Urinary bladder (tissue), 3 donors: ENCODE measurements at regions not wholly inside any gene's neighbourhood (a gene's known extent, or its start where the extent isn't known, plus 50 kb on each side); places are given as distances from the start of the nearest gene placed in this dataset.

ENCODE experiments used
- DNase-seq: peaks from one replicate; pipeline ENCODE4 v3.0.0-alpha.2; 2015; ENCODE audit errors: extremely low spot score
- H3K27ac ChIP-seq: one replicate; pipeline ENCODE4 v1.5.1; 2013; ENCODE audit warnings: low read depth, mild to moderate bottlenecking, moderate library complexity
- H3K36me3 ChIP-seq: one replicate; pipeline ENCODE4 v1.6.1; 2013; ENCODE audit warnings: mild to moderate bottlenecking, moderate library complexity; ENCODE audit not compliant: insufficient read depth
- H3K4me1 ChIP-seq: one replicate; pipeline ENCODE4 v1.6.1; 2013; ENCODE audit warnings: mild to moderate bottlenecking, moderate library complexity; ENCODE audit not compliant: insufficient read depth
- H3K4me3 ChIP-seq: one replicate; pipeline ENCODE4 v1.5.1; 2013; ENCODE audit warnings: low read depth, low read length
- WGBS: extraction: QIAGEN DNeasy Blood & Tissue Kit; methylation state at CpG from one replicate; pipeline ENCODE4 v1.1.7; 2013; 5-methylcytosine and 5-hydroxymethylcytosine counted together
- donor health status: healthy with polysubstance abuse.
- donor health status: healthy.

DNA sequence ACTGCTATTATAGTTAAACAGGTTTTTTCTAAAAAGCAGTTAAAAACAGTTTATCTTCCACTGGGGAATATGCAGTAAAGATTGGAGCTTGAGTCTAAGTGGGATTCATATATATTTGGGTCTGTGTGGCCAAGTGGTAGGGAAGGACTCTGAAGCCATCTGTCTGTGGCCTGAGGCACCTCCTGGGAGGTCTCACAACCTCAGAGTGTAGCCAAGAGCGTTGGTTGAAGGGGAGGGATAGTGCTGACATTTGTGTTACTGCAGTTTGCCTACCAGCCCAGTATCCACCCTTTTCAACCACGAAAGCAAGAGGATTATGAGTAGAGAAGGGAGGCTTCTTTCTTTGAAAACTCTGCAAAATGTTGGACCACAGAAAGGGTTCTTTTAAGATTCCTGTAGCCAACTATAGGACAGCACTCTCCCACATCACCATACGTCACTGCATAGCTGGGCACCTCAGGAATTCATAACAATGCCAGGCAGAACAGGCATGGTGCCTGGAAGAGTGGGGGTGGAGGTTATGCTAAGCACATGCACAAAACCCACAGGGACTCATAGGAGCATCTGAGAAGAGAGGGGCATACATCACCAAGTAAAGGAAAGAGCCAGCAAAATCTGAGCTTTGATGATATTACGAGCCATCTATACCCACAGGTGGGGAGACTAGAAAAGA is 90.5 kb upstream of the HEY2 start:
- no peak for DNase-seq
- WGBS = 50% methylated on average over 4 of the region's 4 CpGs
- H3K27ac ChIP-seq = no peak overlapping the region
- H3K4me3 ChIP-seq = no peak overlapping the region
- no peaks in the 10 kb centered on the region for H3K4me1 ChIP-seq
- no peaks in the 10 kb centered on the region for H3K36me3 ChIP-seq

DNA sequence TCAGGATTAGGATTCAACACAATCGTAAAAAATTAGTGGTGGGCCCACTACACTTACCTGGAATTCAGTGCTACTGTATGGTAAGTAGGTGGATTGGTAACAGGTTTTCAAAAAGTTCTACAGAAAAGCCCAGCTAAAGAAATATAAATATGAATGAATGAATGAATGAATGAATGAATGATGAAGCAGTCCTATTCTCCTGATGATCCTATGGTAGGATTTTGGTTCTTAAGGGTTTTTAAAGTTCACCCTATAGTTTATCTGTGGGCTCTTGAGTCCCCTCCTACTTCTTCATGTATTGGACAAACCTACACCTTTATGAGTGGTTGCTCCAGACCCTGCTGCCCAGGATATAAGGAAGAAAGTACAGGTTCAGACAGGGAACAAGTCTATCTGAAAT is 89.5 kb upstream of the HEY2 start:
- WGBS = 92% methylated on average over 1 of the region's 1 CpG
- DNase-seq = no peak

GRCh38 chr6:125662296-125662695 is 87.1 kb upstream of the HEY2 start:
- WGBS = 62% methylated on average over 4 of the region's 4 CpGs
- Histone ChIP-seq H3K4me3 (no peak overlapping the region), H3K4me1 (no peaks in the 10 kb centered on the region), H3K36me3 (no peaks in the 10 kb centered on the region), H3K27ac (no peak overlapping the region)
- DNase-seq = no peak

More for the DNA sequence above, 89.5 kb upstream of the HEY2 start:
- Histone ChIP-seq H3K36me3 (no peaks in the 10 kb centered on the region), H3K4me1 (no peaks in the 10 kb centered on the region), H3K4me3 (no peak overlapping the region), H3K27ac (no peak overlapping the region)

GRCh38 chr6:125665295-125665814 is 84.1 kb upstream of the HEY2 start:
- 66% methylated on average over 5 of the region's 5 CpGs for WGBS
- Histone ChIP-seq H3K4me3 (no peak overlapping the region), H3K27ac (no peak overlapping the region), H3K36me3 (no peaks in the 10 kb centered on the region), H3K4me1 (no peaks in the 10 kb centered on the region)
- no peak for DNase-seq

DNA sequence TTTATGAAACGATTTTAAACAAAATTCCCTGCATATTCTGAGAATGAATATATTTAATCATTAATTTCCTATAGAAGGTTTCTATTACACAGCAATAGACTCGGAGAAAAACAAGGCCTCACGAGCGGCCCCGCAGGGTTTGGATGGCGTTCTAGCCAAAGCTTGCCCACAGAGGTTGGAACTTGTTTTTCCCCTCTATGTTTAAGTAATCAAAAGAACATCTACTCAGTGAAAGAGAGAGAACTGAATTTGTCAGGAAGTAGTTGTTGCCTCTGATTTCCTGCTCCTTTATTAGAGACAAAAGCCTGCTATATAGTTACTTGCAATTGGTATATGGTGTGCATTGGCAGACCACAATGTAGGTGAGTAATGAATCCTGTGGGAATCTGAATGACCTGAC is 82.1 kb upstream of the HEY2 start:
- Histone ChIP-seq H3K4me1 (no peaks in the 10 kb centered on the region), H3K36me3 (no peaks in the 10 kb centered on the region), H3K27ac (no peak overlapping the region), H3K4me3 (no peak overlapping the region)
- DNase-seq = no peak
- 88% methylated on average over 6 of the region's 6 CpGs for WGBS

DNA sequence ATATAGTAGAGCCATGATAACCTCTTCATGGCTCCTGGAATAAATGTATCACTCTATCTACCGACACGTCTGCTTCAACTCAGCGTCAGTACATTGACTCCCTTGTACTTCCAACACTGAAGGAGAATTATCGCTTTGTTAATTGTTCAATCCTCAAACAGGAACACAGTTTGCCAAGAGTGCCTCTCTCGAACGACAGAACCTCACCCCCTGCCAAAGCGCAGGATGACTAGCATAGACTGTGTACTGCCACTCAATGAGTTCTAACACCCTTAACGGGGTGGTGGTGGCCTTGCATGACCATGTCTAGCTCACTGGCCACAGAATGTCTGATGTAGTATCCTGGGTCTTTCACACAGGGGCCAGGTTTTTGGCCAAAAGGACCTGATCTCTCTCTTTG is 81.4 kb upstream of the HEY2 start:
- Histone ChIP-seq H3K4me1 (no peaks in the 10 kb centered on the region), H3K27ac (no peak overlapping the region), H3K36me3 (no peaks in the 10 kb centered on the region), H3K4me3 (no peak overlapping the region)
- WGBS = 93% methylated on average over 8 of the region's 8 CpGs
- no peak for DNase-seq

DNA sequence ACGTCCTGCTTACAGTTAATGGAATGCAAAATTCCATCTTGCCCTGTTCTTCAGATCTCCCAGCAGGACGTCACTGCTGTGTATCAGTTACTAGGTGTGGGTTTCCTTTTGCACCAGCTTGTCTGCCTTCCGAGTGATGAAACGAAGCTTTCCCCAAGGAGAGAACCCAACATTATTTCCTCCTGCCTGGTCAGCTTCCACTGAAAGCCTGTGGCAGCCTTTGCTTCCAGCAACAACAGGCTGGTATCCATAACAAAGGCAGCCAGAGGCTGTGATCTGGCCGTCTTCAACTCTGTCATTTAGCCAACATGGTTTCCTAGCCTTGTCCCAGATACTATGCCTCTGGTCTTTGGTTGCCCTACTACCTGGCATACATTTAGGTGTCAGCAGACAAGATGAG is 78.9 kb upstream of the HEY2 start:
- H3K4me1 ChIP-seq = no peaks in the 10 kb centered on the region
- H3K27ac ChIP-seq = no peak overlapping the region
- 12% methylated on average over 5 of the region's 5 CpGs for WGBS
- H3K36me3 ChIP-seq = no peaks in the 10 kb centered on the region
- no peak for DNase-seq
- no peak overlapping the region for H3K4me3 ChIP-seq

DNA sequence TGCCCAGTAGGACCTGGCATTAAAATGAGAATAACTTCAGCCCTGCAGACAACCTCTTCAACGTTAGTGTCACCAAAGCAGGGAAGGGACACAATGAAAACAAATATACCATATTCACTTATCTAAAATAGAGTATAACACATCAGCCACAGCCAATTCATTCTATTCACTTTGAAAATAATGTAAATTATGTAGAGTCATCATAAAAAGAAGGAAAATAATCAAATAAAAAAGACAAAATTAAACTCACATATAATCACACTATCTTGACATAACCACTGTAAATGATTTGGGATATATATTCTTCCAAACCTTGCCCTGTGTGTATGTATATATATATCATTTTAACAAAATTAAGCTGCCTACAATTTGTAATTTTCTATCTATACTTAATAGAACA is 78.1 kb upstream of the HEY2 start:
- H3K36me3 ChIP-seq = no peaks in the 10 kb centered on the region
- no peak overlapping the region for H3K27ac ChIP-seq
- DNase-seq = no peak
- no peak overlapping the region for H3K4me3 ChIP-seq
- H3K4me1 ChIP-seq = no peaks in the 10 kb centered on the region
- WGBS = 37% methylated on average over 1 of the region's 1 CpG

GRCh38 chr6:125674230-125674629 is 75.2 kb upstream of the HEY2 start:
- H3K4me1 ChIP-seq = no peaks in the 10 kb centered on the region
- H3K27ac ChIP-seq = no peak overlapping the region
- 97% methylated on average over 5 of the region's 5 CpGs for WGBS

DNA sequence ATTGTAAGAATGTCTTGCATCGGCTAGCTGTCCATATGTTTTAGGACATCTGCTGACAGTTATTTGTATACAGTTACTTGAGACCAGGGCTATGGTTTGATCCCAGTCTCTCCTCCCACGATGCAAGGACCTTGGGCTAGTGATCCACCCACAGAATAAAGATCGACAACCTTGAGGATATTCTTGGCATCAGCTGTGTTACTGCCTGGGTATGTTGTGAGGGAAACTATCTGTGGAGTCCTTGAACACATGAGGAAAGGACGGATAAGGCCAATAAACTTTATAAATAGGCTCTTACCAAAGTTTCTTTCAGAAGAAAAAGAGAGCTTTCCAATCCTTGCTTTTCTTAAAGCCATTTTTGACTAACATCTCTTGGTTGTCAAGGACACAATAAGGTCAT is 70.8 kb upstream of the HEY2 start:
- no peak for DNase-seq

More at GRCh38 chr6:125674230-125674629, 75.2 kb upstream of the HEY2 start:
- H3K4me3 ChIP-seq = no peak overlapping the region
- H3K36me3 ChIP-seq = no peaks in the 10 kb centered on the region
- no peak for DNase-seq

GRCh38 chr6:125679128-125679527 is 70.3 kb upstream of the HEY2 start:
- no peaks in the 10 kb centered on the region for H3K36me3 ChIP-seq
- no peak for DNase-seq
- no peak overlapping the region for H3K27ac ChIP-seq
- no peak overlapping the region for H3K4me3 ChIP-seq
- H3K4me1 ChIP-seq = no peaks in the 10 kb centered on the region
- WGBS = 67% methylated on average over 4 of the region's 4 CpGs

More for the DNA sequence above, 70.8 kb upstream of the HEY2 start:
- no peak overlapping the region for H3K27ac ChIP-seq
- no peaks in the 10 kb centered on the region for H3K36me3 ChIP-seq
- no peak overlapping the region for H3K4me3 ChIP-seq
- H3K4me1 ChIP-seq = no peaks in the 10 kb centered on the region
- 36% methylated on average over 4 of the region's 4 CpGs for WGBS

- 70% methylated on average over 2 of the region's 2 CpGs for WGBS
Observed at GRCh38 chr6:125679651-125680050, 69.8 kb upstream of the HEY2 start.

GRCh38 chr6:125682939-125683338 is 66.5 kb upstream of the HEY2 start:
- no peaks in the 10 kb centered on the region for H3K36me3 ChIP-seq
- no peak overlapping the region for H3K27ac ChIP-seq
- no peaks in the 10 kb centered on the region for H3K4me1 ChIP-seq
- DNase-seq = no peak
- H3K4me3 ChIP-seq = no peak overlapping the region

More at GRCh38 chr6:125679651-125680050, 69.8 kb upstream of the HEY2 start:
- Histone ChIP-seq H3K27ac (no peak overlapping the region), H3K4me1 (no peaks in the 10 kb centered on the region), H3K4me3 (no peak overlapping the region), H3K36me3 (no peaks in the 10 kb centered on the region)
- DNase-seq = no peak

- Histone ChIP-seq H3K4me1 (no peaks in the 10 kb centered on the region), H3K27ac (no peak overlapping the region), H3K36me3 (no peaks in the 10 kb centered on the region), H3K4me3 (no peak overlapping the region)
- 92% methylated on average over 1 of the region's 1 CpG for WGBS
- DNase-seq = no peak
Observed at GRCh38 chr6:125688138-125688537, 61.3 kb upstream of the HEY2 start.

DNA sequence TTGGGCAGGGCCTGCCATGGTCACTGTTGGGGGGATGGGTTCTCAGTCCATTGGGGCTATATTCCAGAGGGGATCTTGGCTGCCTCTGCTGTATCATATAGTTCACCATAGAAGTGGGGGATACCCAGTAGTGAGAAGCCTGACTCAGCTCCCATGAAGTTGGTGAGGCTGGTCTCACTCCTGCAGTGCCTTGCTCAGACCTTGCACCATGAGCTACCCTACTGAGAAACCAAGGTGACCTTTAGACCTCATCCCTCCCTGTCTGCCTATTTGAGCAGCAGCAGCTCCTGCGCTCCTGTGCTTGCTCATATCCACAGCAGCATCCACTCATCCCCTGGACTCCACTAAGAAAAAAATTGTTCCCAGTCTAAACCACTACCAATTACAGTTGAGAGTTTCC is 56.0 kb upstream of the HEY2 start:
- H3K36me3 ChIP-seq = no peaks in the 10 kb centered on the region
- H3K27ac ChIP-seq = no peak overlapping the region
- H3K4me1 ChIP-seq = no peaks in the 10 kb centered on the region
- no peak for DNase-seq
- WGBS = 45% methylated on average over 1 of the region's 1 CpG
- H3K4me3 ChIP-seq = no peak overlapping the region
